ENCODE measurements at regions not wholly inside any gene's neighbourhood (a gene's known extent, or its start where the extent isn't known, plus 50 kb on each side); places are given as distances from the start of the nearest gene placed in this dataset.

DNA sequence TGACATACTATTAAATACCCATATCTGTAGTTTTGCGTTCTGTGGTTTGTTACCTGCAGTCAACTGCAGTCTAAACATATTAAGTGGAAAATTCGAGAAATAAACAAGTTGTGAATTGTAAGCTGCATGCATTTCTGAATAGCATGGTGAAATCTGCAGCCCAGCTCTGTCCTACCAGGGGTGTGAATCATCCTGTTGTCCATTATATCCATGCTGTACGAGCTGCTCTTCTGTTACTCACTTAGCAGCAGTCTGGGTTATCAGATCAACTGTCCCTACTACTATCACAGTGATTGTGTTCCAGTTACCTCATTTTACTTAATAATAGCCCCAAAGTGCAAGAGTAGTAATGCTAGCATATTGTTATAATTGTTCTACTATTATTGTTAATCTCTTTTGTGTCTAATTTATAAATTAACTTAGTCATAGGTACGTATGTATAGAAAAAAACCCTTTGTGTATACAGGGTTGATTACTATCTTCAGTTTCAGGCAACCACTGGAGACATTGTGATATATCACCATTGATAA lies 173.7 kb upstream of the FAT4 start:
- peak in 1 of 2 donors; percentile 26 for DNase-seq (ENCODE audit: low read depth in 2 of 2)

GRCh38 chr4:125135652-125136051 lies 179.1 kb upstream of the FAT4 start:
- DNase-seq (ENCODE audit: low read depth in 2 of 2) = no peak

- DNase-seq (ENCODE audit: low read depth in 2 of 2) = no peak
Observed at GRCh38 chr4:125132729-125133128, 182.0 kb upstream of the FAT4 start.

- no peak for DNase-seq (ENCODE audit: low read depth in 2 of 2)
Observed at GRCh38 chr4:125131891-125132680, 182.7 kb upstream of the FAT4 start.

DNA sequence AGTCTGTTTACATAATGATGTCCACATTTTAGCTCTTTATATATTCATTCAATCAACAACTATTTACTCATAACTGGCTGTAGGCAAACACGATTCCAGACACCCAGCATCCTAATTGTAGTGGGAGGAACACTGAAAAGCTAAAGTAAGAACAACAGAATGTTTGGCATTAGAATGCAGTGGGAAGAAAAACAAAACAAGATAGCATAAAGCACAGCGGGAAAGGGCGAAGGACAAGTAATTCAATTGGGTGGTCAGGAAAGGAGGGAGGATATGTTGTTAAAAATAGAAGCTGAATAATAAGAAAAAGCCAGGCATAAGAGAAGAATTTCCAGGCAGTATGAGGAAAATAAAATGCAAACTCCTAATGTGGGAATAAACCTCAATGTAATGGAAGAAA lies 189.5 kb upstream of the FAT4 start:
- peak in 1 of 2 donors; percentile 45 for DNase-seq (ENCODE audit: low read depth in 2 of 2)

DNA sequence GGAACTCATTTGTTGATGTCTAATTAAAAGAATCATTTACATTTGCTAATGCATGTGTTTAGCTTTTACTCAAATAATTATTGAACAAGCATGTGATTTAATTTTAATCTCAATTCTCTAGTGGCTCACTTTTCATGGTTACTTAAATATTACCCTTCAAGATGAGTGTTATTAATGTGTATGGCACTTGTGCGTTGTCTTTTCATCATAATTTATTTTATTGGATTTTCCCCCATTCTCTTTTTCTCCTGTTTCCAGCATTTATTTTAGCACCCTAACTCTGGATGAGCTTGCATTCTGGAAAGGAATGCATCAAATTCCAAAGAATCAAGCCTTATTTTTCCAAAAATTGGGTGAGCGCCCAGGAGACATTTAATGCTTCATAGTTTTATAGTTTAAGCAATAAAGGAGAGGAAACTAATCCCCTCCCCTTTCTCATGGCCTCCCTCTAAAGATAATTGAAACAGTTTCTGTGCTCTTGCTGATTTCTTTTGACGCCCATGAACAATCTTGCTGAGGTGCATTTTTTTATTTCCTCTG lies 191.1 kb upstream of the FAT4 start:
- DNase-seq (ENCODE audit: low read depth in 2 of 2) = no peak

- no peak for DNase-seq (ENCODE audit: low read depth in 2 of 2)
Observed at GRCh38 chr4:125121581-125121980, 193.2 kb upstream of the FAT4 start.

DNA sequence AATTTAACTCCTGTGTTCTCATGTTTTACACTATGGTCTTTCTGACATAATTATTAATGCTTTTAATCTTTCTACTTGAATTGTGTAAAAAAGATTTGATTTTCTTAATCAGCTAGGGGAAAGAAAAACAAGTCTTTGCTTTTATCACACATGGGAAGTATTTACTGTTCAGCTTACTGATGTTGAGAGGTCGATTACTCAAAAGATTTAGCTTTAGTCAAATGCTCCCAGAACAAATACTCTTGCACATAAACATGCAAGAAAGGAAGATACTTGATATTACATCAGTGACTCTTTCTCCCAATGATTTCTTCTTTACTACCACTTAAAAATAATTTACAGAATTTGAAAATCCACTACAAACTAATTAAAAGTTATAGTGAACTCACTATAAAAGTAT lies 198.3 kb upstream of the FAT4 start:
- no peak for DNase-seq (ENCODE audit: low read depth in 2 of 2)

GRCh38 chr4:125115941-125116340 lies 198.8 kb upstream of the FAT4 start:
- peak in 1 of 2 donors; percentile 16 for DNase-seq (ENCODE audit: low read depth in 2 of 2)

GRCh38 chr4:125115476-125115875 lies 199.3 kb upstream of the FAT4 start:
- no peak for DNase-seq (ENCODE audit: low read depth in 2 of 2)

DNA sequence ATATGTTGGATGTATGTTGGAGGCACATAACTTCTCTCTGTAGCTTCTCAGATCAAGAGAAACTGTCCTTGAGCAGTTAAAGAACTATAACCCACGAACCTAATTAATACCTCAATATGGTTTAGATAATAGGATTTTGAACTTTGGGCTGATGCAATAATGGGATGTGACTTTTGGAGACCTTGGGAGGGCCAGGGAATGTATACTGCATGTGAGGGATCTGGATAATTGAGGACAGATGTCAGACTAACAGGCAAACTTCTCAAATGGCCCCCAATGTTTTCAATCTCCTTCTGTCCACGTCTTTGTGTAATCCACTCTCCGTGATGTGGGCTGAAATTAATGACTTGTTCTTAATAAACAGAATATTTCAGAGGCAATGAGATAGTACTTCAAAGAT lies 202.2 kb upstream of the FAT4 start:
- DNase-seq (ENCODE audit: low read depth in 2 of 2) = no peak

- no peak for DNase-seq (ENCODE audit: low read depth in 2 of 2)
Observed at GRCh38 chr4:125111323-125111722, 203.4 kb upstream of the FAT4 start.

GRCh38 chr4:125105561-125105960 lies 209.2 kb upstream of the FAT4 start:
- no peak for DNase-seq (ENCODE audit: low read depth in 2 of 2)

DNA sequence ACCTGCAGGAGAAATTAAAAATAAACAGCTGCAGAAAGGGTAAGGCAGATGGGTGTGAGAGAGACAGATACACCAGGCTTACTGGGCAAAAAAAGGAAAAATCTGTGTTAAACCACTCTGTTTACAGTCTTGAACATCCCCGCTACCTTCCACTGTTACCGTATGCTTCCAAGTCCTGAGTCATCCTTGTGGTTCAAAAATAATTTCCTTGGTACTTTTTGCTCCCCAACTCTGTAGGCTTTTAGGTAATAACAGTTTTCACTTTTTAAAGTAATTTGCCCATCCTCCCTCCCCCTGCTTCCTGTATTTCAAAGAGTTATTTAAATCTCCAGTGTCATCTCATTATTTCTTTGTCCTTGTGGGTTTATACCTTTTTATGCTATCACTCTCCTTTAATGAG lies 210.1 kb upstream of the FAT4 start:
- no peak for DNase-seq (ENCODE audit: low read depth in 2 of 2)

DNA sequence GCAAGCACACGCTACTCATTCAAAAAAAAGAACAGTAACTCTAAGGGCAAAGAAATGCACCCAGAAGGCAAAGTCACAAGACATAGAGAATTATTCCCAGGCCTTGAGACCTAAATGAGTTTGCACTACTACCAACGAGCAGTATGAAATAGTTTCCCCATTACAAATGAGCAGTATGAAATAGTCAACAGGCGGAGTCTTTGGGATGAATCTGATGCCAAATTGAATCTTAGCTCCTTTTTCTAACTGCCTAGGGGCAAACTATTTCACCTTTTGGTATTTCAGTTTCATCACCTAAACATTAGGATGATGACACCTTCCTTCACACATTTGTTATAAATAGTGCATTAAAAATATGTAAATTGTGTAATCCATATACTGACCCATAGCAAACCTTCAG lies 213.0 kb upstream of the FAT4 start:
- DNase-seq (ENCODE audit: low read depth in 2 of 2) = no peak

- peak in 1 of 2 donors; percentile 31 for DNase-seq (ENCODE audit: low read depth in 2 of 2)
Observed at GRCh38 chr4:125097729-125098128, 217.0 kb upstream of the FAT4 start.

DNA sequence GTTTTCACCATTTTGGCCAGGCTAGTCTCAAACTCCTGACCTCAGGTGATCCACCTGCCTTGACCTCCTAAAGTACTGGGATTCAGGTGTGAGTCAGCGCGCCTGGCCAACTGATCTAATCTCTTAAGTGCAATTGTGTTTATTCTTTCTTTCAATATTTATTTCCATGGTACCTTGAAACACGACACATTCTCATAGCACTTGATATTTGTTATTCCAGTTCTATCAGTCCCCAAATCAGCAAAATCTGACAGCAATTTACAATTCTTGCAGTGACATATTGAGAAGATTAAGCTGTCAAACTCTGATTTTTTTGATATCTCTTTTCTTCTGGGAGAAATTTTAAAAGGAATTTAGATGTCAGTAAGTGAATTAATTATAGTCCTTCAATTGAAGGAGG lies 218.1 kb upstream of the FAT4 start:
- DNase-seq (ENCODE audit: low read depth in 2 of 2) = no peak

- no peak for DNase-seq (ENCODE audit: low read depth in 2 of 2)
Observed at GRCh38 chr4:125091541-125091940, 223.2 kb upstream of the FAT4 start.

GRCh38 chr4:125091101-125091500 lies 223.7 kb upstream of the FAT4 start:
- DNase-seq (ENCODE audit: low read depth in 2 of 2) = no peak

DNA sequence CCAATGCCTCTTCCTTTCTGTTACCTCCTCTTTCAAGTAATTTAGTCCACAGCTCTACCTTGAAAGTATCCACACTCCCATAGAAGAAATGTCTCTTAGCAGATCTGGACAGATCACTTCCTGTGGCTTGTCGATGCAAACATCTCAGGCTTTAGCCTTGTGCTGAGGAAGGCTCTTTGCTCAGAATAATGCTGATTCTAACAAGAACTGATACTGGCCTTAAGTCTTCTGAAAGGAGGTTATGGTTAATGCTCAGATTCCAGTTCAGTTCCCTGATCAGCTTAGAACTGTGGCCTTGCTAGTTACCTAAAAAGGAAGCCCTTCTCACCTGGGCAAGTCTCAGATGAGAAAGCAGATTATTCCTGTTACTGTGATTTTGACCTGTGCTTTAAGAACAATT lies 230.1 kb upstream of the FAT4 start:
- no peak for DNase-seq (ENCODE audit: low read depth in 2 of 2)

DNA sequence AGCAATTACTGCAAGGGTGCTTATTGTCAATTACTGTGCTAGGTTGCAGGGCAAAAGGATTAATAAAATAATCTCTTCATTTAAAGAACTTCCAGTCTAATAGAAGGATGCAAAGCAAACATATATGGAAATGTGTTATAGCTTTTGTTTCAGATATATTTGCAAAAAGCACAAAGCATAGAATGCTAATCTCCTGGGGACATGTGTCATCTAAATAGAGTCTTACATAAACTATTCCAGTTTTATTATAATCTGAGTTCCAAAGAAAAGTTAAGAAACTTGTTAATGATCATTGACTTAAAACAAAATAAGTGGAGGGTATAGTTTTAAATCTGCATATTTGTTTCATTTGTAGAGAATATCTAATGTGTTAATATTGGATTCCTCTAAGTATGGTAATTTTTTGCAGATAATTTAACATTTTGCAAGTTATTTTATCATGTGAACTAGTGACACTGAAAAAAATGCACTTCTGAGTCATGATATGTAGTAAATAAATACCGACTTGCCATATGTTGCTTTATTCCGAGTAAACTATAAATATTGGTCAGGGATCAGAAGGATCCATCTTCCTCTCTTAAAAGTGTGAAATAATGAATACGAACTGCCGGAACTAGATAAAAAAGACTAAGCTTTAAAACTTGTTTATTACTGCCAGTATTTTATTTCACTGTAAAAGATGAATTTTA lies 231.9 kb upstream of the FAT4 start:
- no peak for DNase-seq (ENCODE audit: low read depth in 2 of 2)

- DNase-seq (ENCODE audit: low read depth in 2 of 2) = no peak
Observed at GRCh38 chr4:125072269-125072668, 242.5 kb upstream of the FAT4 start.

- no peak for DNase-seq (ENCODE audit: low read depth in 2 of 2)
Observed at GRCh38 chr4:125070861-125071260, 243.9 kb upstream of the FAT4 start.

Measured in dermis microvascular lymphatic vessel endothelial cell (primary cell).